ENCODE measurements at regions not wholly inside any gene's neighbourhood (a gene's known extent, or its start where the extent isn't known, plus 50 kb on each side); places are given as distances from the start of the nearest gene placed in this dataset.

GRCh38 chr1:244952280-244952933 lies 88.1 kb upstream of the HNRNPU start:
- no peak for DNase-seq (ENCODE audit: low read depth in 2 of 2)

GRCh38 chr1:244948416-244948815 lies 84.1 kb upstream of the HNRNPU start:
- no peak for DNase-seq (ENCODE audit: low read depth in 2 of 2)

GRCh38 chr1:244945109-244945671 lies 80.8 kb upstream of the HNRNPU start:
- DNase-seq (ENCODE audit: low read depth in 2 of 2) = no peak

- DNase-seq (ENCODE audit: low read depth in 2 of 2) = no peak
Measured at GRCh38 chr1:244941121-244941520, 76.8 kb upstream of the HNRNPU start.

GRCh38 chr1:244937099-244937498 lies 72.8 kb upstream of the HNRNPU start:
- no peak for DNase-seq (ENCODE audit: low read depth in 2 of 2)

GRCh38 chr1:244920911-244921761 lies 56.8 kb upstream of the HNRNPU start:
- no peak for DNase-seq (ENCODE audit: low read depth in 2 of 2)

- DNase-seq (ENCODE audit: low read depth in 2 of 2) = no peak
Measured at GRCh38 chr1:244919320-244920282, 55.3 kb upstream of the HNRNPU start.

- peak; percentile 14 to 36 for DNase-seq (ENCODE audit: low read depth in 2 of 2)
Measured at GRCh38 chr1:244918421-244919319, 54.3 kb upstream of the HNRNPU start.

GRCh38 chr1:244917073-244917670 lies 52.8 kb upstream of the HNRNPU start:
- no peak for DNase-seq (ENCODE audit: low read depth in 2 of 2)

- no peak for DNase-seq (ENCODE audit: low read depth in 2 of 2)
Measured at GRCh38 chr1:244915736-244916135, 51.4 kb upstream of the HNRNPU start.

GRCh38 chr1:244914761-244915160 lies 50.4 kb upstream of the HNRNPU start:
- no peak for DNase-seq (ENCODE audit: low read depth in 2 of 2)
